SK-N-SH treated with all-trans-retinoic acid at 6 μM for 48 hours (cell line): ENCODE measurements at regions not wholly inside any gene's neighbourhood (a gene's known extent, or its start where the extent isn't known, plus 50 kb on each side); places are given as distances from the start of the nearest gene placed in this dataset.

ENCODE experiments used
- OSR1 ChIP-seq: fragments of 250-450 bp; sonication (Bioruptor Pico); IDR thresholded peaks from 2 replicates; pipeline ENCODE4 v1.8.0; 2022; ENCODE audit warnings: moderate library complexity, mild to moderate bottlenecking, inconsistent platforms
- TOX ChIP-seq: fragments of 250-450 bp; sonication (Bioruptor Pico); IDR thresholded peaks from 2 replicates; pipeline ENCODE4 v1.8.0; 2021; ENCODE audit warnings: mild to moderate bottlenecking, moderate library complexity, borderline replicate concordance
- ZFP30 ChIP-seq: fragments of 450-650 bp; formaldehyde crosslinking; IDR thresholded peaks from 2 replicates; pipeline ENCODE4 v1.5.0; 2022; ENCODE audit warnings: mild to moderate bottlenecking, moderate library complexity
- ZNF565 ChIP-seq: fragments of 450-650 bp; formaldehyde crosslinking; conservative IDR thresholded peaks from 2 replicates; pipeline ENCODE4 v1.5.0; 2020; ENCODE audit warnings: low read depth, mild to moderate bottlenecking, moderate library complexity
- ZNF70 ChIP-seq: fragments of 450-650 bp; formaldehyde crosslinking; IDR thresholded peaks from 2 replicates; pipeline ENCODE4 v1.5.0; 2020; ENCODE audit warnings: mild to moderate bottlenecking, moderate library complexity

- no peak for TF ChIP-seq TOX
- no peak for TF ChIP-seq OSR1 (CRISPR knock-in tag)
- no peak for TF ChIP-seq ZFP30 (CRISPR knock-in tag)
- TF ChIP-seq ZNF70 (CRISPR knock-in tag) = no peak
- no peak for TF ChIP-seq ZNF565 (CRISPR knock-in tag)
These were observed 271.2 kb downstream of the ADRA2A start for GRCh38 chr10:111348076-111348475.
